NCI-H748 treated with DMSO at 0.1 percent for 48 hours (cell line): ENCODE measurements at regions not wholly inside any gene's neighbourhood (a gene's known extent, or its start where the extent isn't known, plus 50 kb on each side); places are given as distances from the start of the nearest gene placed in this dataset.
"Not testable (repeated sequence)": the region's sequence is repeated elsewhere in the genome, so short reads cannot be mapped to it uniquely, and the experiment has no call there.

Experiments
- DNase-seq: peaks from one replicate; lab custom pipeline; 2025; lab: John Stamatoyannopoulos, UW

- no peak for DNase-seq
These were observed 115.1 kb downstream of the KCNRG start for GRCh38 chr13:50130123-50130946.

- no peak for DNase-seq
These were observed 117.0 kb downstream of the KCNRG start for GRCh38 chr13:50131920-50132903.

- no peak for DNase-seq
These were observed 117.7 kb downstream of the KCNRG start for GRCh38 chr13:50132904-50133357.

DNA sequence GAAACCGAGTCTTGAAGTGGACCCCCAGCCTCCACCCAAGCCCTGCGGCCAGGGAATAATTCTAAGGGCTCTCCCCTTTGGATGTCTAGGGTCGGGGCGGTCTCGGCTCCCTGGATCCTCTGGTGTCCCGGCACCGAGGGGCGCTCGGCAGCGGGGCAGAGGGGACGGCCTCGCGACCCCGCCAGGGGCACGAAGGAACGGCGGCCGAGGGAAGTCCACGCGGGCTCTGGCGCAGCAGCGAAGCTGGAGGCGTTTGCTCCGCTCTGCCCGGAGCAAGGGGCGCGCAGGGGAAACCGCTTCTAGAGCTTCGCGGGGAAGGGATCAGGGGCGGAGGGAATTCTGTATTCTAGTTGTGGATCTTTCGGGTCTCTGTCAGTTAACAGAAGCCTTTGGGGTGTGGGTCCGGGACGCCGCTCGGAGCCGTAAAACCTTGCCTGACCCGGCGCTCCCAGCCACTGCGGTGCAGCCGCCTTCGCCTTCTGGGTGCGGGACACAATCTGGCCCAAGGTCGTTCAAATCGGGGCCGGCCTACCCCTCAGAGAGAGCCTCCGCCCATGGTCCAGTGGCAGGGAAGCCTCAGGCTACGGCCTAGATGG lies 118.2 kb downstream of the KCNRG start:
- DNase-seq: no peak

DNA sequence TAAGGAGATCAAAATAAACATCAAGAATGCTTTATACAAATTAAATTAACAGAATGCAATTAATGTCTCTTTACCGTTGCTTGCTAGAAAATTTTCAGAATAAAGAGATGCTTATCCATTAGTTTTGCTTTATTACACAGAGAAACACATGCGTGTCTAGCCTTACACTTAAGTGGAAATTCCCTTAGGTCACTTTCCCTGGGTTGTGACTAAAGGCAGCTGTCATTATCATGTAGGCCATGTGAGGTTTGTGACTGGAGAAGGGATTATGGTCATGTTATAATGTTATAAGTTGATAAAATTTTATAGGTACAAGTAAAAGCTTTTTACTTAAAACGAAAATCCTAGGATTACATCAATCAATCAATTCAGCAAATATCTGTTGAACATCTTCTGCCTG lies 121.0 kb downstream of the KCNRG start:
- no peak for DNase-seq

DNA sequence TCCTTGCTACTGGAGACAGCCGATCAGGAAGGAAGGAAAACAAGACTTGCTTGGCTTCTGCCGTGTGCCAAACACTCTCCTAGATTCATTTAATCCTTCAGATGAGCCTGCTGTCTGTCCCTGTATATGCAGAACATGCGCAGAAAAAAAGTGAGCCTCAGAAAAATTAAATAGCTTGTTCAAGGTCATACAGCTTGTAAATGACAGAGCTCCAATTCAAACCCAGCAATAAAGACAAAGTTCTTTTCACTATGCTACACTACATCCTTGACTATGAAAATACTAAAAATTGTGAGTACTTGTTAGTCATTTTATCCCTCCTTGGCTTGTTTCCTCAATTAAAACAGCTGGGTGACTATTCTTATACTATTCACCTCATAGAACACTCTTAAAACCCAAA lies 121.4 kb downstream of the KCNRG start:
- no peak for DNase-seq

GRCh38 chr13:50139435-50139934 lies 124.2 kb downstream of the KCNRG start:
- not testable (repeated sequence) for DNase-seq

GRCh38 chr13:50140153-50140552 lies 124.9 kb downstream of the KCNRG start:
- no peak for DNase-seq

- DNase-seq: no peak
These were observed 125.5 kb downstream of the KCNRG start for GRCh38 chr13:50140581-50141374.

GRCh38 chr13:50141375-50141975 lies 126.2 kb downstream of the KCNRG start:
- no peak for DNase-seq

DNA sequence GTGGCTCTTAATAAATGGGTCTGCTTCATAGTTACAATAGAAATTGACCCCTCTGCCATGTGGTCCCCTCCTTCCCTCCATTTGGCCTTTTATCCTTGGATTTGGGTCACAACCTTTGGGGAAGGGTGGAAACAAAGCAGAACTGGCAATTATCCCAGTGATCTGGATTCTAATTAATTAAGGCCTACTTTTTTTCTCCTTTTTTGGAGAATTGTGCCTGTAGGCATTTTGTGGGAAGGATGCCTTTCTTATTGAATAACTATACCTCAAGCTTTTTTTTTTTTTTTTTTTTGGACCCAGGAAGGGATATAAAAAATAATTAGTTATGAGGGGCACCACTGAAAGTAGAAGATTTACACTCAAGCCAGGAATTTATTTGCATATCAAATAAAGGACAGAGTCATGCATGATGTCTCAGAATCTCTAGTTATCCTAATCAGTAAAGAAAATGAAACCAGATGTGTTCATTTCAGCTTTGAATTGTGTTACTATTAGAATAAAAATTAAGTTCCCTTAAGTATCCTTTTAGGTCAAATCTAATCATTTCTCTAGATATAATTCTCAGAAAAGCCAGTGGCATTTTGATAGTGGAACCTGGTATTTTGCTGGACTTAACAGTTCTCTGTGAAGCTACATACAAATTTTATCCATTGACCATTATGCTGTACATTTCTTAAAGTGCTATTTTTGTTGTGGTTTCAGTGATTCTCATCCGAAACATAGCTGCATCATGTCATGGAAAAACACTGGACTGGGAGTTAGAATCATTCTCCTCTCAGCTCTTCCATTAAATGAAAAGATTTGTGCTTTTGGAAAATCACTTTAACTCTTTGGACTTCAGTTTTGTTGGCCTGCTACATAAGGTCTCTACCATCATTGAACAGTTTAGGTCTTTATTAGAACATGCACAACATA lies 129.3 kb downstream of the KCNRG start:
- no peak for DNase-seq

DNA sequence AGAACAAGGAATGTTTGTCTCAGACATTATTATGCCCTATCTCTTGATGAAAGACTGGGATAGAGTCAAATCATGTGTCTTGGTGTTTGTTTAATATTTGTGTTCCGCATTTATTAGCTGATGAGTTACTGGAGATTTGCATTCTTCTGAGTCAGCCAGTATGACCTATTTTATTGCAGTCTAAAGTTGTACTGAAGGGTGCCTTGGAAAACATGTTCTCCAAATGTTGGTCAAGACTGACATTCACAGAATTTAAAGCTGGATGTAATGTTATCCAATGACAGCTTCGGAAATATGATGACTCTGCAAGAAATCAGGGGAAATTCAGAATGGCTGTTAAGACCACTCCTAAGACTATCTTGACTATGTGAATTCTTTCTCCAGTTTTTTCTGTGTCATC lies 134.0 kb downstream of the KCNRG start:
- DNase-seq: no peak

DNA sequence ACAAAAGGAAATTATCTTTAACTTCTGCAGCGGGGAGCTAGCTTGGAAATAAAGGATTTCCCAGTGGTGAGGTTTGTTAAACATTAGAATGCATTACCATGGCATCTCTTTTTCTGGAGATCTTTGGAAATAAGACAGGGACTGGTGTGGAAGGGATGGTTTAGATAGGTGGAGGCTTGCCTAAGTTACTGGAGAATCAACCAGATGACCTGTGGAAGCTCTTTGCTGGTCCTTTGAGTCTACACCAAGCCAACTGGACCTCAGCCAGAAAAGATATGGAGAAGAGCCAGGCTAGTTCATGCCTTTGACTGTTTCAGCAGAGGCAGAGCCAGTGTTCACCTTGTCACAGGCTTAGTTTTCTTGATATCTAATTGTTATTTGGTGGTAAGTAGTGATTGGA lies 134.7 kb downstream of the KCNRG start:
- no peak for DNase-seq

DNA sequence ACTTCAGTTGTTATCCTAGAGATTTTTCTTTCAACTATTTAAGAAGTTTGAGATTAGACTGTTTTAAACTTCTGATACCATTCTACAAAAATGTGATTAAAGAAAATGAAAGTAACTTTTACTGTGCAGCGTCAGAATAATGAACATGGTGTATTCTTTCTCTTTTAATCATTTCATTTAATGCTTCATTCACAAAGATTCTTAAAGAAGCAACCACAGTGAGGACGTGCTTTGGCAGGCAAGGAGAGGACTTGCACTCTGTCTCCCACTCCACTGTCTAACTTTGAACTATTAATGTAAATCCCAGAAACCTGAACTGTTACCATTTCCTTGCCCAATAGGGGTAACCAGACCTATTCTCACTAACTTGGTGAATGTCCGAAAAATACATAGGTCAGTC lies 137.0 kb downstream of the KCNRG start:
- DNase-seq: no peak

- DNase-seq: no peak
These were observed 137.5 kb downstream of the KCNRG start for GRCh38 chr13:50152655-50153309.

DNA sequence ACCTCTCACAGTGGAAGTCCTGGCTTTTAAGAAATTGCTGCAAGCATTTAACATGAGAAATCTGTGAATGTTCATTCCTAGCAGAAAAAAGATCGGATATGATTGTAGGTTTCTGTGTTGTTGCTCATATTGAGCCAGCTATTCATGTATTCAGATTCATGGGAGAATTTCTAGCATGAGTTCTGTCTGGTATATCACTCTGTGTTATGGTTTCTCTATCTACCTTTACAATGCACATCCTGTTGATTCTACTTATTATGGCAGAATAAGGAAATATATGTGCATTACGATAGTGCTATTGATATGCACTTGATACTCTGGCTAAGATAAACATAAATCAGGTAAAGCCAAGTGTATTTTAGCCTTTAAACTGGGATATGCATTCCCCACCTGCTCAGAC lies 138.2 kb downstream of the KCNRG start:
- no peak for DNase-seq

GRCh38 chr13:50153876-50154275 lies 138.6 kb downstream of the KCNRG start:
- DNase-seq: no peak

DNA sequence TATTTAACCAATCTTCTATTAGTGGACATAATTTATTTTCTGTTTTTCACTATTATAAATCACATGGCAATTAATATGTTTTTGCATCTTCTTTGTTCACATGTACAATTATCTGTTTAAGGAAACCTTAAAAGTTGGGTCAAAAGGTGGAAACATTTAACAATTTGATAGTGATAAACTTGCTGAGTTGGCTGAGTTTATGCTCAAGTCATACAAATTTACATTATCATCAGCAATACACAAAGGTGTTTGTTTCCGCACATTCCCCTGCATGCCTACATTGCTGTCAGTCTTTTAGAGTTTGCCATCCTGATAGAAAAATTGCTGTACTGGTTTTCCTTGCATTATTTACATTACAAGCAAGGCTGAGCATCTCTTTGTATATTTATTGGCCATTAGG lies 139.5 kb downstream of the KCNRG start:
- DNase-seq: no peak

DNA sequence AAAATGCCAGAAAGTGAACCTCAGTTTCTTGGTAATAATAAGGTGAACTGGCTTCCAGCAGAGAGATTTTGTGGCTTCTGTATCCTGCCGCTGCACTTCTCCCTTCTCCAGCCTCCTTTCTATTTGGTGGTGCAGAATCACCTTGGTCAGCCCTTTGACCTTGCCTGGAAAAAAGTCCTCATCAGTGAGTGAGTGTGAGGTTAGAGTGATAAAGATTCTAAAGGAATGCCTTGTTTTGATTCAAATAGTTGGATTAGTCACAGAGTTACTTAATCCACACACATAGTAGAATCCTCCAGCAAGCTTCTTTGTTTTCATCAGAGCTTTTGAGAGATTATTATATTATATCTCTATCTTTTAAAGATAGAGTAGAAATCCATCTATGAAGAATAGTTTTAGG lies 140.9 kb downstream of the KCNRG start:
- DNase-seq: no peak
